ENCODE measurements at regions not wholly inside any gene's neighbourhood (a gene's known extent, or its start where the extent isn't known, plus 50 kb on each side); places are given as distances from the start of the nearest gene placed in this dataset.

DNA sequence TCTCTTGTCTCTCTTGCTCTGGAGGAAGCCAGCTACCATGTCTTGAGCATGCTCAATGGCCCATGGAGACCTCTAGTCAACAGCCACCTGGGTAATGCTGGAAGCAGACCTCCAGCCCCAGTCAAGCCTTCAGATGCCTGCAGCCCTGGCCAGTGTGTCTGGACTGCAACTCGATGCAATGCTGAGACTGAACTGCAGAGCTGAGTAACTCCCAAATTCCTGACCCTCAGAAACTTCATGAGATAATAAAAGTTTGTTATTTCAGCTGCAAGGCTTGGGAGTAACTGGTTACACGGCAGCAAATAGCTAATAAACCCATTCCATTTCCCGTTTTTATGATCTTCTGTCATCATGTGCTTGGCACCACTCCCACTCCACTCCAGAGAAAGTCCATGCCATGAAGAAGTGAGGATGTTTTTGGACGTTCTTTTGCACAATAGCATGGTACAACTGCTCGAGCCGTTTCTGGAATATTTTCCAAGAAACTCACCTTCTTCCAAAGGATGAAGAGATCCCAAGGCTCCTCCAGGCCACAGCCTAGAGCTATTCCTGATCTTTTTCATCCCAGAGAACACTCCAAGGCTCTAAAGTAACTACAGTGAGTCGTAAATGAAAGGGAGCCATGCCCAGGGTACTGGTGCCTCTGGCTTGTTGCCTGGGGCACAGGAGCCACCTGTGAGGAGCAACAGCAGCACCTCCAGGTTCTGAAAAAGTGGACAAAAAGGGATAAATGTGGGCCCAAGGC lies 72.0 kb upstream of the KLF13 start:
- TF ChIP-seq, protein P1, sequence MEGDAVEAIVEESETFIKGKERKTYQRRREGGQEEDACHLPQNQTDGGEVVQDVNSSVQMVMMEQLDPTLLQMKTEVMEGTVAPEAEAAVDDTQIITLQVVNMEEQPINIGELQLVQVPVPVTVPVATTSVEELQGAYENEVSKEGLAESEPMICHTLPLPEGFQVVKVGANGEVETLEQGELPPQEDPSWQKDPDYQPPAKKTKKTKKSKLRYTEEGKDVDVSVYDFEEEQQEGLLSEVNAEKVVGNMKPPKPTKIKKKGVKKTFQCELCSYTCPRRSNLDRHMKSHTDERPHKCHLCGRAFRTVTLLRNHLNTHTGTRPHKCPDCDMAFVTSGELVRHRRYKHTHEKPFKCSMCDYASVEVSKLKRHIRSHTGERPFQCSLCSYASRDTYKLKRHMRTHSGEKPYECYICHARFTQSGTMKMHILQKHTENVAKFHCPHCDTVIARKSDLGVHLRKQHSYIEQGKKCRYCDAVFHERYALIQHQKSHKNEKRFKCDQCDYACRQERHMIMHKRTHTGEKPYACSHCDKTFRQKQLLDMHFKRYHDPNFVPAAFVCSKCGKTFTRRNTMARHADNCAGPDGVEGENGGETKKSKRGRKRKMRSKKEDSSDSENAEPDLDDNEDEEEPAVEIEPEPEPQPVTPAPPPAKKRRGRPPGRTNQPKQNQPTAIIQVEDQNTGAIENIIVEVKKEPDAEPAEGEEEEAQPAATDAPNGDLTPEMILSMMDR (IDR thresholded peaks at IDR 0.05) = no peak
- TF ChIP-seq, protein P2, sequence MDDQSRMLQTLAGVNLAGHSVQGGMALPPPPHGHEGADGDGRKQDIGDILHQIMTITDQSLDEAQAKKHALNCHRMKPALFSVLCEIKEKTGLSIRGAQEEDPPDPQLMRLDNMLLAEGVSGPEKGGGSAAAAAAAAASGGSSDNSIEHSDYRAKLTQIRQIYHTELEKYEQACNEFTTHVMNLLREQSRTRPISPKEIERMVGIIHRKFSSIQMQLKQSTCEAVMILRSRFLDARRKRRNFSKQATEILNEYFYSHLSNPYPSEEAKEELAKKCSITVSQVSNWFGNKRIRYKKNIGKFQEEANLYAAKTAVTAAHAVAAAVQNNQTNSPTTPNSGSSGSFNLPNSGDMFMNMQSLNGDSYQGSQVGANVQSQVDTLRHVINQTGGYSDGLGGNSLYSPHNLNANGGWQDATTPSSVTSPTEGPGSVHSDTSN (IDR thresholded peaks at IDR 0.05) = no peak
- TF ChIP-seq TP53 (CRISPR knock-in tag; IDR thresholded peaks at IDR 0.05) = no peak
- no peak for TF ChIP-seq RFX5 (IDR thresholded peaks at IDR 0.05)
- no peak for TF ChIP-seq RCOR1 (IDR thresholded peaks at IDR 0.05; ENCODE audit: low read depth, low read length)
- TF ChIP-seq, protein P3, sequence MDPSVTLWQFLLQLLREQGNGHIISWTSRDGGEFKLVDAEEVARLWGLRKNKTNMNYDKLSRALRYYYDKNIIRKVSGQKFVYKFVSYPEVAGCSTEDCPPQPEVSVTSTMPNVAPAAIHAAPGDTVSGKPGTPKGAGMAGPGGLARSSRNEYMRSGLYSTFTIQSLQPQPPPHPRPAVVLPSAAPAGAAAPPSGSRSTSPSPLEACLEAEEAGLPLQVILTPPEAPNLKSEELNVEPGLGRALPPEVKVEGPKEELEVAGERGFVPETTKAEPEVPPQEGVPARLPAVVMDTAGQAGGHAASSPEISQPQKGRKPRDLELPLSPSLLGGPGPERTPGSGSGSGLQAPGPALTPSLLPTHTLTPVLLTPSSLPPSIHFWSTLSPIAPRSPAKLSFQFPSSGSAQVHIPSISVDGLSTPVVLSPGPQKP (IDR thresholded peaks at IDR 0.05; ENCODE audit: low read depth, low read length) = no peak
- no peak for TF ChIP-seq MYC (IDR thresholded peaks at IDR 0.05; ENCODE audit: borderline replicate concordance, low read length)
- no peak for TF ChIP-seq POLR2A (IDR thresholded peaks at IDR 0.05; ENCODE audit: low read length)
- no peak for TF ChIP-seq KDM5A (IDR thresholded peaks at IDR 0.05)
- TF ChIP-seq HOXA7 (CRISPR knock-in tag; IDR thresholded peaks at IDR 0.05) = no peak
- TF ChIP-seq POLR2AphosphoS2 (conservative IDR thresholded peaks at IDR 0.05; ENCODE audit: low read length) = no peak

Measured in A549 (cell line).